Colonic mucosa (tissue), 4 donors: ENCODE measurements at regions not wholly inside any gene's neighbourhood (a gene's known extent, or its start where the extent isn't known, plus 50 kb on each side); places are given as distances from the start of the nearest gene placed in this dataset.

ENCODE experiments used
- DNase-seq: peaks from one replicate; pipeline ENCODE4 v3.0.0-alpha.2; 2020
- H3K27ac ChIP-seq: fragments of 200-600 bp; one replicate; pipeline ENCODE4 v1.8.0; 2021
- H3K27me3 ChIP-seq: fragments of 200-600 bp; one replicate; pipeline ENCODE4 v1.8.0; 2021
- H3K36me3 ChIP-seq: fragments of 200-600 bp; one replicate; pipeline ENCODE4 v1.8.0; 2021
- H3K4me1 ChIP-seq: fragments of 200-600 bp; one replicate; pipeline ENCODE4 v1.8.0; 2021; ENCODE audit warnings: mild to moderate bottlenecking
- H3K4me3 ChIP-seq: fragments of 200-600 bp; one replicate; pipeline ENCODE4 v1.8.0; 2021
- H3K9ac ChIP-seq, 2 donors: one replicate each; pipeline ENCODE4 v1.7.0; 2013; ENCODE audit warnings: control low read depth in 2 of 2, low read depth in 2 of 2, low read length in 2 of 2
- H3K9me3 ChIP-seq: fragments of 200-600 bp; one replicate; pipeline ENCODE4 v1.8.0; 2021
- CTCF ChIP-seq: fragments of 200-600 bp; IDR thresholded peaks from one replicate; pipeline ENCODE4 v1.8.0; 2022; ENCODE audit warnings: antibody characterized with exemption, mild to moderate bottlenecking
- intact Hi-C: fragments of 100-400 bp; cut with DNase I; formaldehyde crosslinking; loops from one replicate; pipeline ENCODE4 v1.14.1; 2022
- donor health status: healthy.
- donor health status: DM: no; HTN: no; CAD: no.
- donor health status: DM: no; HTN: no; CAD: no.

- no peaks in the 10 kb centered on the region for H3K27me3 ChIP-seq
Observed at GRCh38 chr3:154782151-154782550, 298.0 kb upstream of the MME start.

GRCh38 chr3:154781595-154781994, 298.5 kb upstream of the MME start:
- TF ChIP-seq CTCF, result no peak
- Histone ChIP-seq H3K4me3 (no peak overlapping the region), H3K27ac (no peak overlapping the region), H3K9me3 (no peaks in the 10 kb centered on the region), H3K4me1 (no peaks in the 10 kb centered on the region), H3K27me3 (no peaks in the 10 kb centered on the region), H3K9ac (no peak overlapping the region), H3K36me3 (no peaks in the 10 kb centered on the region)
- DNase-seq, result no peak
- intact Hi-C loops, result no loop called here

More at GRCh38 chr3:154782151-154782550, 298.0 kb upstream of the MME start:
- Histone ChIP-seq H3K4me1 (no peaks in the 10 kb centered on the region), H3K27ac (no peak overlapping the region), H3K9ac (no peak overlapping the region), H3K4me3 (no peak overlapping the region), H3K9me3 (no peaks in the 10 kb centered on the region), H3K36me3 (no peaks in the 10 kb centered on the region)
- DNase-seq, result no peak
- intact Hi-C loops, result no loop called here
- no peak for TF ChIP-seq CTCF

- H3K4me3 ChIP-seq, result no peak overlapping the region
- H3K36me3 ChIP-seq, result no peaks in the 10 kb centered on the region
- TF ChIP-seq CTCF, result no peak
- intact Hi-C loops, result no loop called here
- no peaks in the 10 kb centered on the region for H3K4me1 ChIP-seq
- no peak overlapping the region for H3K27ac ChIP-seq
- no peak overlapping the region for H3K9ac ChIP-seq
- no peak for DNase-seq
- H3K9me3 ChIP-seq, result no peaks in the 10 kb centered on the region
- no peaks in the 10 kb centered on the region for H3K27me3 ChIP-seq
Observed at GRCh38 chr3:154780263-154780662, 299.9 kb upstream of the MME start.

GRCh38 chr3:154779571-154779970, 300.5 kb upstream of the MME start:
- intact Hi-C loops, result no loop called here
- Histone ChIP-seq H3K4me3 (no peak overlapping the region), H3K9me3 (no peaks in the 10 kb centered on the region), H3K36me3 (no peaks in the 10 kb centered on the region), H3K27ac (no peak overlapping the region), H3K27me3 (no peaks in the 10 kb centered on the region), H3K4me1 (no peaks in the 10 kb centered on the region), H3K9ac (no peak overlapping the region)
- no peak for TF ChIP-seq CTCF
- no peak for DNase-seq

GRCh38 chr3:154778057-154778456, 302.1 kb upstream of the MME start:
- H3K27me3 ChIP-seq, result no peaks in the 10 kb centered on the region
- H3K9me3 ChIP-seq, result no peaks in the 10 kb centered on the region
- no peak overlapping the region for H3K9ac ChIP-seq
- H3K4me1 ChIP-seq, result no peaks in the 10 kb centered on the region
- H3K4me3 ChIP-seq, result no peak overlapping the region
- DNase-seq, result no peak
- H3K27ac ChIP-seq, result no peak overlapping the region
- TF ChIP-seq CTCF, result no peak
- H3K36me3 ChIP-seq, result no peaks in the 10 kb centered on the region
- intact Hi-C loops, result no loop called here
